ENCODE measurements at regions not wholly inside any gene's neighbourhood (a gene's known extent, or its start where the extent isn't known, plus 50 kb on each side); places are given as distances from the start of the nearest gene placed in this dataset.

GRCh38 chr6:125554456-125554855 is 195.0 kb upstream of the HEY2 start:
- H3K27me3 Mint-ChIP-seq: peaks cover 22% of the 10 kb centered on the region

GRCh38 chr6:125558241-125558843 is 191.1 kb upstream of the HEY2 start:
- no peak overlapping the region for H3K4me3 Mint-ChIP-seq
- ATAC-seq (replicated peaks): no peak
- H3K27ac Mint-ChIP-seq: no peak overlapping the region
- no peaks in the 10 kb centered on the region for H3K4me1 Mint-ChIP-seq
- H3K27me3 Mint-ChIP-seq: peaks cover 18% of the 10 kb centered on the region
- H3K9me3 Mint-ChIP-seq: no peaks in the 10 kb centered on the region
- no peaks in the 10 kb centered on the region for H3K36me3 Mint-ChIP-seq (ENCODE audit: low read depth)

More at GRCh38 chr6:125554456-125554855, 195.0 kb upstream of the HEY2 start:
- Mint-ChIP-seq H3K9me3 (no peaks in the 10 kb centered on the region), H3K36me3 (ENCODE audit: low read depth) (no peaks in the 10 kb centered on the region), H3K27ac (no peak overlapping the region), H3K4me1 (no peaks in the 10 kb centered on the region), H3K4me3 (no peak overlapping the region)
- no peak for ATAC-seq (replicated peaks)

DNA sequence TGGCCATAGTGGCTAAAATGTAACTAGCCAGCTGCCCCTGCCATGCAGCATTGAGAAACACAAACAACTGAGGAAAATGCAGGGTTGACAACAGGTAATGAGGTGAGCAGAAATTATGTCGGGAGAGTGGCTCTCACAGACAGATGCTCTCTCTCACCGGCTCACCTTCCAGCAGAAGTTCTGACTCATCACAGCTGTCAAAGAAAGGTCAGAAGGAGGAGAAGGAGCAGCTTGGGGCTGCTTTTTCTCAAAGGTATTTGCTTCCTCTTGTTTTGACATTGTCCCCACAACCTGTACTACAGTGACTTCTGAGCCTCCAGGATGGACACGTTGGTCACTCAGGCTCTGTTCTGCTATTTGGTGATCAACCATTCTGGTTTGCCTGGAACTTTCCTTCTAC is 190.5 kb upstream of the HEY2 start:
- Mint-ChIP-seq H3K4me1 (no peaks in the 10 kb centered on the region), H3K27ac (no peak overlapping the region), H3K36me3 (ENCODE audit: low read depth) (no peaks in the 10 kb centered on the region), H3K9me3 (no peaks in the 10 kb centered on the region), H3K27me3 (peaks cover 23% of the 10 kb centered on the region), H3K4me3 (no peak overlapping the region)
- no peak for ATAC-seq (replicated peaks)

GRCh38 chr6:125562156-125562555 is 187.3 kb upstream of the HEY2 start:
- Mint-ChIP-seq H3K36me3 (ENCODE audit: low read depth) (no peaks in the 10 kb centered on the region), H3K27ac (no peak overlapping the region), H3K9me3 (no peaks in the 10 kb centered on the region), H3K27me3 (peaks cover 23% of the 10 kb centered on the region), H3K4me1 (no peaks in the 10 kb centered on the region), H3K4me3 (no peak overlapping the region)
- ATAC-seq (replicated peaks): no peak

GRCh38 chr6:125564941-125565340 is 184.5 kb upstream of the HEY2 start:
- Mint-ChIP-seq H3K9me3 (no peaks in the 10 kb centered on the region), H3K4me1 (no peaks in the 10 kb centered on the region), H3K27me3 (peaks cover 26% of the 10 kb centered on the region), H3K27ac (no peak overlapping the region), H3K36me3 (ENCODE audit: low read depth) (no peaks in the 10 kb centered on the region), H3K4me3 (no peak overlapping the region)
- ATAC-seq (replicated peaks): no peak

DNA sequence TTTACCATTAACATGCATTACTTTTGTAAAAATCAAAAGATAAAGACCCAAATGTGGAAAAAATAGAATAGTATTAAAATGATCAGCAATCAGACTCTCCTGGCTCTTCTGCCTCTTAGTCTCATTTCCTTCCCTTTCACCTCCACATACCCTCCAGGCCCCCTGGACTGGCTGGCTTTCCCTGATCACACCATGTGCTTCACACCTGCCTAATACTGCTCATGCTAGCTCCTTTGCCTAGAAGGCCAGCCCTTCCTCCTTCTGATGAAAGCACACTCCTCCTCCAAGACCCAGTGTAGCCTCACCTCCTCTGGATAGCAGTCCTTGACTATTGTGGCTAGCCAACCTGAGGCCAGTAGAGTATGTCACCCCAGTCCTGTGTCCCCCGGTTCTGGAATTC is 182.0 kb upstream of the HEY2 start:
- Mint-ChIP-seq H3K27me3 (peaks cover 26% of the 10 kb centered on the region), H3K27ac (no peak overlapping the region), H3K36me3 (ENCODE audit: low read depth) (no peaks in the 10 kb centered on the region), H3K9me3 (no peaks in the 10 kb centered on the region), H3K4me1 (no peaks in the 10 kb centered on the region), H3K4me3 (no peak overlapping the region)
- no peak for ATAC-seq (replicated peaks)

GRCh38 chr6:125568609-125569008 is 180.8 kb upstream of the HEY2 start:
- H3K4me1 Mint-ChIP-seq: no peaks in the 10 kb centered on the region
- no peak overlapping the region for H3K27ac Mint-ChIP-seq
- H3K4me3 Mint-ChIP-seq: no peak overlapping the region
- no peaks in the 10 kb centered on the region for H3K9me3 Mint-ChIP-seq
- no peak for ATAC-seq (replicated peaks)
- no peaks in the 10 kb centered on the region for H3K36me3 Mint-ChIP-seq (ENCODE audit: low read depth)
- H3K27me3 Mint-ChIP-seq: peaks cover 19% of the 10 kb centered on the region

DNA sequence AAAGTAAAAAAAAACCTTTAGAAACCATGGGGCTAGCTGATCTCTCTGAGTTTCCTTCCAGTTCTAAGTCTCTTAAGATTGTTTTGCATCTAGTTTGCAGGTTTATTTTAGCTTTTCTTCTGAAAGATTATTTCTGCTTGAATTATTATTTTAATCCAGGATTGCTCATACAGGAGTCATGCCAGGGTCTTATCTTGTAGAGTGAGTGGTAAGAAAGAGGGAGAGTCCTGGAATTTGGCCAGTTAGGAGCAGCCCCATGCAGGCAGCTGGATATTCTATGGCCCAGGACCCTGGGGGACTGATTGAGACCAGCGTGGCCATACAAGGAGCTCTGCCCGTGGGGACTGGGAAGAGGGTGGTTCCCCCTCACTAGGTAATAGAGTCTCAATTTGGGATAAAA is 178.9 kb upstream of the HEY2 start:
- Mint-ChIP-seq H3K27me3 (peaks cover 11% of the 10 kb centered on the region), H3K4me3 (no peak overlapping the region), H3K9me3 (no peaks in the 10 kb centered on the region), H3K4me1 (no peaks in the 10 kb centered on the region), H3K27ac (no peak overlapping the region), H3K36me3 (ENCODE audit: low read depth) (no peaks in the 10 kb centered on the region)
- ATAC-seq (replicated peaks): no peak

DNA sequence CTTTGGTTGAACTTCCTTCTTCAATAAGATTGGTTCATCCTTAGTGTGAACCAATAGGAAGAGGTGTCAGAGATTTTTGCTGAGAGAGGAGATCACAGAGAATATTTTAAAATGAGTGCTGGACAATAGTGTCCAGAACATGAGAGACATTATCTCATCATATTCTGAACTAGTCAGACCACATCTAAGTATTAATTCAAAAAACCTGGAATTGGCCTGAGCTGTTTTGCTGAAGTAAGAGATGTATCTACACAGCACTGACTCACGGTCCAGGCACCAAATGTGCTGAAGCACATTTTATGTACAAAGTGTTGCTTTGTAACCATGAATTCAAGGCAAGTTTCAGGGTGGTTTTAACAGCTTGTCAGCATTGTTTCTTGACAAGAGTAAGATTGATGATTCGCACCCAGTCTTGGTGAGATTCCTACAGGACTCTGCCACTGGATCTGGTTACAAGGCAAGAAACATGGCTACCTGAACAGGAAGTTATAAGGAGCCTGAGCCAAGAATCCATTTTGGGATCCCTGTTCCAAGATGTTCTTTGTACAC is 178.2 kb upstream of the HEY2 start:
- no peak for ATAC-seq (replicated peaks)
- Mint-ChIP-seq H3K9me3 (no peaks in the 10 kb centered on the region), H3K4me3 (no peak overlapping the region), H3K27me3 (peaks cover 10% of the 10 kb centered on the region), H3K36me3 (ENCODE audit: low read depth) (no peaks in the 10 kb centered on the region), H3K4me1 (no peaks in the 10 kb centered on the region), H3K27ac (no peak overlapping the region)

GRCh38 chr6:125574604-125575003 is 174.8 kb upstream of the HEY2 start:
- Mint-ChIP-seq H3K27ac (no peak overlapping the region), H3K4me3 (no peak overlapping the region), H3K36me3 (ENCODE audit: low read depth) (no peaks in the 10 kb centered on the region), H3K4me1 (no peaks in the 10 kb centered on the region), H3K27me3 (peaks cover 15% of the 10 kb centered on the region), H3K9me3 (no peaks in the 10 kb centered on the region)
- no peak for ATAC-seq (replicated peaks)

DNA sequence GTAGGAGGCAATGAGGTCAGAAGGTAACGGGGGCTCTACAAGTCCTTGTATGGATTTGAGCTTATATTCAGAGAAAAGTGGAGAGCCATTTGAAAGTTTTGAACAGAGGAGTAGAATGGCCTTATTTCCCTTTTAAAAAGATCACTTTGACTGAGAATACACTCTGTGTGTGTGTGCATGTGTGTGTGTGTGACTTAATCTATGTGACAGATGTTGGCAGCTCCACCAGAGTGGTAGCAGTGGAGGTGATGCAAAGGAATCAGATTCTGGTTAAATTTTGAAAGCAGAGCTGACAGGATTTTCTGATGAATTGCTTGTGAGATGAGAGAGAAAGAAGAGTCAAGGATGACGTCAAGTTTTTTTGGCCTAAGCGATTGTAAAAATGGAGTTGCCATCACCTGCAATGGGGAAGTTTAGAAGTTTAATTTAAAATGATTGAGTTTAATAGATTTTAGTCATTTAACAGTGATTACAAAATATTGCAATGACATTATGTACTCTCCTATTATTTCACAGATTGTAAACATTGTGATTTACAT is 172.2 kb upstream of the HEY2 start:
- H3K9me3 Mint-ChIP-seq: no peaks in the 10 kb centered on the region
- no peaks in the 10 kb centered on the region for H3K36me3 Mint-ChIP-seq (ENCODE audit: low read depth)
- no peaks in the 10 kb centered on the region for H3K4me1 Mint-ChIP-seq
- H3K27me3 Mint-ChIP-seq: peaks cover 19% of the 10 kb centered on the region
- H3K27ac Mint-ChIP-seq: no peak overlapping the region
- ATAC-seq (replicated peaks): no peak
- no peak overlapping the region for H3K4me3 Mint-ChIP-seq

- Mint-ChIP-seq H3K4me3 (no peak overlapping the region), H3K36me3 (ENCODE audit: low read depth) (no peaks in the 10 kb centered on the region), H3K4me1 (no peaks in the 10 kb centered on the region), H3K27me3 (peaks cover 27% of the 10 kb centered on the region), H3K27ac (no peak overlapping the region), H3K9me3 (no peaks in the 10 kb centered on the region)
- ATAC-seq (replicated peaks): no peak
These were observed 164.9 kb upstream of the HEY2 start for GRCh38 chr6:125584468-125584939.

- Mint-ChIP-seq H3K27me3 (peaks cover 30% of the 10 kb centered on the region), H3K4me3 (no peak overlapping the region), H3K9me3 (no peaks in the 10 kb centered on the region), H3K4me1 (no peaks in the 10 kb centered on the region), H3K36me3 (ENCODE audit: low read depth) (no peaks in the 10 kb centered on the region), H3K27ac (no peak overlapping the region)
- ATAC-seq (replicated peaks): no peak
These were observed 164.0 kb upstream of the HEY2 start for GRCh38 chr6:125585470-125585869.

DNA sequence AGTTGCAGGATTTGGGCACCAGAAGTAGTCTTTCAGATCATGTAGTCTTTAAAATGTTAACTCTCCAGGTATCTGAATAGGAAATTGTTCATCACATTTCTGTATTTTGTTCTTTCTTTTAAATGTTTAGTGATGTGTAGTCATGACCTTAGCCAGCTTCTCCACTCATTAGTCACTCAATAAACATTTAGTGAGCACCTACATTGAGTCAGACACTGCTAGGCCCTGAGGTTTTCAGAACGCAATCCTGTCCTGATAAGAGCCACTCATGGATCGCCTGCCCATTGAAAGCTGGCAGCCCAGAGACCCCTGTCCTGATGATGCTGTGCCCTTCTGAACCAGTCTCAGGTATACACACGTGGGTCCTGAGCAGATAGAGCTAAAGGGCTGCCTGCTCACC is 163.4 kb upstream of the HEY2 start:
- no peaks in the 10 kb centered on the region for H3K4me1 Mint-ChIP-seq
- H3K9me3 Mint-ChIP-seq: no peaks in the 10 kb centered on the region
- H3K27me3 Mint-ChIP-seq: peaks cover 30% of the 10 kb centered on the region
- no peak overlapping the region for H3K27ac Mint-ChIP-seq
- no peak overlapping the region for H3K4me3 Mint-ChIP-seq
- no peak for ATAC-seq (replicated peaks)
- H3K36me3 Mint-ChIP-seq (ENCODE audit: low read depth): no peaks in the 10 kb centered on the region

DNA sequence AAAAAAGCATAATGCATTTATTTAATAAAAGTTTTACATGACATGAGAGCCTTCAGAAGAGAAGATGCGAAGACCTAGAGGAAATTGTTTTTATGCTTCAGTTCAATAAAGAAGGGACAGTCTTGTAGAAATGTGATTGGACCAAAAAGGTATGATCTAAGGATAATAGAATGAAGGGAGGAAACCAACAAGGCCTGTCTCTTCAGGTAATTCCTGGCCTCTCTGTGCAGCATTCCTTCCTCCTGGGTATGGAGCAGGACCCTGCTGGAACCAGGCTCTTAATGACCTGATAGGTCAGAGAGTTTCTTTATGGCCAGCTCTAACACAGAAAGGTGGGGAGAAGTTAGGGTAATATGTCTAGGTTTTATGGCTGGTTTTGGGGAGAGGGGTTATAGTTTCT is 162.8 kb upstream of the HEY2 start:
- no peak overlapping the region for H3K4me3 Mint-ChIP-seq
- peaks cover 30% of the 10 kb centered on the region for H3K27me3 Mint-ChIP-seq
- H3K27ac Mint-ChIP-seq: no peak overlapping the region
- no peaks in the 10 kb centered on the region for H3K36me3 Mint-ChIP-seq (ENCODE audit: low read depth)
- no peaks in the 10 kb centered on the region for H3K9me3 Mint-ChIP-seq
- ATAC-seq (replicated peaks): no peak
- no peaks in the 10 kb centered on the region for H3K4me1 Mint-ChIP-seq
